OCI-LY3 (cell line): ENCODE measurements at regions not wholly inside any gene's neighbourhood (a gene's known extent, or its start where the extent isn't known, plus 50 kb on each side); places are given as distances from the start of the nearest gene placed in this dataset.

Experiments
- EZH2phosphoT487 ChIP-seq: fragments of 200-600 bp; shearing (Covaris generic); IDR thresholded peaks from 2 replicates; pipeline ENCODE4 v1.6.1; 2018; ENCODE audit warnings: antibody characterized with exemption, mixed run types, low read depth
- TF ChIP-seq, protein P1 (sequence below): fragments of 200-600, 300-600 bp; sonication (generic); IDR thresholded peaks from 2 replicates; pipeline ENCODE4 v1.5.1; 2014; ENCODE audit warnings: antibody characterized with exemption, low read length, low read depth

DNA sequence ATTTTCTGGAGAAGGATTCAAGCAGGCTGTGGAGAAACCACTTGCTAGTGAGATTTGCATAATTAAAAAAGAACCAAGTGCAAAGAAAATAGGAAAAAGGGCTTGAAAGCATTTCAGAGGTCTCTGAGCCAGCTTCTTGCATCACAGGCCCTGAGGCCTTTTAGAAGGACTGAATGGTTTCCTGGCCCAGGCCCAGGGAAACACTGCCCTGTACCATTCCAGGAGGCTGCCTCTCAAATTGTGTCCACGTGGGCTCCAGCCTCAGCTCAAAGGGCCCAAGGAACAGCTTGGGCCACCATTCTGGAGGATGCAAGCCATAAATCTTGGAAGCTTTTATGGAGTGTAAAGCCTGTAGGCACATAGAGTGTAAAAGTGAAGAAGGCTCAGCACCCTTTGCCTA, 523.3 kb upstream of the VRK2 start:
- TF ChIP-seq, protein P1, sequence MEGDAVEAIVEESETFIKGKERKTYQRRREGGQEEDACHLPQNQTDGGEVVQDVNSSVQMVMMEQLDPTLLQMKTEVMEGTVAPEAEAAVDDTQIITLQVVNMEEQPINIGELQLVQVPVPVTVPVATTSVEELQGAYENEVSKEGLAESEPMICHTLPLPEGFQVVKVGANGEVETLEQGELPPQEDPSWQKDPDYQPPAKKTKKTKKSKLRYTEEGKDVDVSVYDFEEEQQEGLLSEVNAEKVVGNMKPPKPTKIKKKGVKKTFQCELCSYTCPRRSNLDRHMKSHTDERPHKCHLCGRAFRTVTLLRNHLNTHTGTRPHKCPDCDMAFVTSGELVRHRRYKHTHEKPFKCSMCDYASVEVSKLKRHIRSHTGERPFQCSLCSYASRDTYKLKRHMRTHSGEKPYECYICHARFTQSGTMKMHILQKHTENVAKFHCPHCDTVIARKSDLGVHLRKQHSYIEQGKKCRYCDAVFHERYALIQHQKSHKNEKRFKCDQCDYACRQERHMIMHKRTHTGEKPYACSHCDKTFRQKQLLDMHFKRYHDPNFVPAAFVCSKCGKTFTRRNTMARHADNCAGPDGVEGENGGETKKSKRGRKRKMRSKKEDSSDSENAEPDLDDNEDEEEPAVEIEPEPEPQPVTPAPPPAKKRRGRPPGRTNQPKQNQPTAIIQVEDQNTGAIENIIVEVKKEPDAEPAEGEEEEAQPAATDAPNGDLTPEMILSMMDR = no peak
- no peak for TF ChIP-seq EZH2phosphoT487
